ENCODE measurements at regions not wholly inside any gene's neighbourhood (a gene's known extent, or its start where the extent isn't known, plus 50 kb on each side); places are given as distances from the start of the nearest gene placed in this dataset.

- Mint-ChIP-seq H3K27me3 (ENCODE audit: low read depth) (no peaks in the 10 kb centered on the region), H3K4me1 (peaks cover 2% of the 10 kb centered on the region), H3K9me3 (peaks cover 15% of the 10 kb centered on the region), H3K36me3 (no peaks in the 10 kb centered on the region), H3K27ac (no peak overlapping the region), H3K4me3 (no peak overlapping the region)
- no peak for DNase-seq (ENCODE audit: low spot score in 2 of 2, unreplicated experiment in 2 of 2)
- TF ChIP-seq, protein P1, sequence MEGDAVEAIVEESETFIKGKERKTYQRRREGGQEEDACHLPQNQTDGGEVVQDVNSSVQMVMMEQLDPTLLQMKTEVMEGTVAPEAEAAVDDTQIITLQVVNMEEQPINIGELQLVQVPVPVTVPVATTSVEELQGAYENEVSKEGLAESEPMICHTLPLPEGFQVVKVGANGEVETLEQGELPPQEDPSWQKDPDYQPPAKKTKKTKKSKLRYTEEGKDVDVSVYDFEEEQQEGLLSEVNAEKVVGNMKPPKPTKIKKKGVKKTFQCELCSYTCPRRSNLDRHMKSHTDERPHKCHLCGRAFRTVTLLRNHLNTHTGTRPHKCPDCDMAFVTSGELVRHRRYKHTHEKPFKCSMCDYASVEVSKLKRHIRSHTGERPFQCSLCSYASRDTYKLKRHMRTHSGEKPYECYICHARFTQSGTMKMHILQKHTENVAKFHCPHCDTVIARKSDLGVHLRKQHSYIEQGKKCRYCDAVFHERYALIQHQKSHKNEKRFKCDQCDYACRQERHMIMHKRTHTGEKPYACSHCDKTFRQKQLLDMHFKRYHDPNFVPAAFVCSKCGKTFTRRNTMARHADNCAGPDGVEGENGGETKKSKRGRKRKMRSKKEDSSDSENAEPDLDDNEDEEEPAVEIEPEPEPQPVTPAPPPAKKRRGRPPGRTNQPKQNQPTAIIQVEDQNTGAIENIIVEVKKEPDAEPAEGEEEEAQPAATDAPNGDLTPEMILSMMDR (IDR thresholded peaks at IDR 0.05; ENCODE audit: unreplicated experiment) = no peak
Measured at GRCh38 chr4:89368861-89369260, 61.3 kb upstream of the GPRIN3 start.

DNA sequence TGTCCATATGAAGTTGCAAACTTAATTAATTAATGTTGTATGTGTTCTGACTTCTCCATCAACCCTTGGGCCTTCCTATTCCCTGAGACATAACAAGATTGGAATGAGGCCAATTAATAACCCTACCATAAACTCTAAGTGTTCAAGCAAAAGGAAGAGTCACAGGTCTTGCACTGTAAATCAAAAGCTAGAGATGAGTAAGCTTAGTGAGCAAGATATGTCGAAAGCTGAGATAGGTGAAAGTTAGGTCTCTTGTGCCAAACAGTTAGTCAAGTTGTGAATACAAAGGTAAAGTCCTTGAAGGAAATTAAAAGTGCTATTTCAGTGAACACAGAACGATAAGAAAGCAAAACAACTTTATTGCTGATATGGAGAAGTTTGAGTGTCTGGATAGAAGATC is 58.2 kb upstream of the GPRIN3 start:
- Mint-ChIP-seq H3K4me3 (no peak overlapping the region), H3K27me3 (ENCODE audit: low read depth) (no peaks in the 10 kb centered on the region), H3K36me3 (no peaks in the 10 kb centered on the region), H3K27ac (no peak overlapping the region), H3K9me3 (peaks cover 15% of the 10 kb centered on the region), H3K4me1 (peaks cover 4% of the 10 kb centered on the region)
- TF ChIP-seq, protein P1 (IDR thresholded peaks at IDR 0.05; ENCODE audit: unreplicated experiment) = no peak
- DNase-seq (ENCODE audit: low spot score in 2 of 2, unreplicated experiment in 2 of 2) = no peak

- Mint-ChIP-seq H3K4me1 (peaks cover 4% of the 10 kb centered on the region), H3K27me3 (ENCODE audit: low read depth) (no peaks in the 10 kb centered on the region), H3K4me3 (no peak overlapping the region), H3K9me3 (peaks cover 15% of the 10 kb centered on the region), H3K36me3 (no peaks in the 10 kb centered on the region), H3K27ac (no peak overlapping the region)
- TF ChIP-seq, protein P1 (IDR thresholded peaks at IDR 0.05; ENCODE audit: unreplicated experiment) = no peak
- no peak for DNase-seq (ENCODE audit: low spot score in 2 of 2, unreplicated experiment in 2 of 2)
Measured at GRCh38 chr4:89365375-89365774, 57.8 kb upstream of the GPRIN3 start.

DNA sequence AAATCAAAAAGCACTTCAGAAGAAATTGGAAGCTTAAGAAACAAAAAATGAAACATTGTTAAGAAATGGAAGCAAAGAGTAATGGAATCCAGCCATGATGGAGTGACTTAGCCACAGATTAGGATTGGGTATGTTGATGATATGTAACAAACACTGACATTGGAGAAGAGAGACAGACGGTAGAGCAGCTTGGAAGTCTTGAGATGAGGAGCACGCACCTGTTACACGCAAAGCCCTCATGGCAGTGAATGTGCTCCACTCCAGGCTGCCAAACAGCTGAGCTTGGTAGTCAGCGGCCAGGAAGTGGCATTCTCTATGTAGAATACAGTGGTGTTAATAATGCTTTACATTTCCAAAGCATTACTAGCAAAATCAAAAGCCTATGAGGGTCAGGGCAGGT is 56.9 kb upstream of the GPRIN3 start:
- Mint-ChIP-seq H3K36me3 (no peaks in the 10 kb centered on the region), H3K27ac (no peak overlapping the region), H3K4me3 (no peak overlapping the region), H3K27me3 (ENCODE audit: low read depth) (no peaks in the 10 kb centered on the region), H3K9me3 (peaks cover 15% of the 10 kb centered on the region), H3K4me1 (peaks cover 9% of the 10 kb centered on the region)
- TF ChIP-seq, protein P1 (IDR thresholded peaks at IDR 0.05; ENCODE audit: unreplicated experiment) = no peak
- no peak for DNase-seq (ENCODE audit: low spot score in 2 of 2, unreplicated experiment in 2 of 2)

DNA sequence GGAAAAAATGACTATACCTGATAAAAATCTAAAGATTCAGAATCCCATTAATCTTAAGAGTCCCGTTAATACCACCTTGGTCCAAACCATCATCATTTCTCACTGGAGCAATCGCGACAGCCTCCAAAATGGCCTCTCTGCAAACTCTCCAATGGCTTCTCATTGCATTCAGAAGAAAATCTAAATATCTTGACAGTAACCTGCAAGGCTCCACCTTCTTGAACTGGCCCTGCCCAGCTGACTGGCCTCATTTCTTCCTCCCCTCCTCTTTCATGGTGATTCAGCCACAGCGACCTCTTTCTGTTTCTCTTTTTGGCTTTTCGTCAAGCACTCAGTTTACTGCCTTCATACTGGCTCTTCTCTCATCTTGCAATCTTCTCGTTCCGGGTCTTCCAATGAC is 56.2 kb upstream of the GPRIN3 start:
- H3K27me3 Mint-ChIP-seq (ENCODE audit: low read depth) = no peaks in the 10 kb centered on the region
- H3K27ac Mint-ChIP-seq = no peak overlapping the region
- no peak for DNase-seq (ENCODE audit: low spot score in 2 of 2, unreplicated experiment in 2 of 2)
- no peak overlapping the region for H3K4me3 Mint-ChIP-seq
- peaks cover 13% of the 10 kb centered on the region for H3K4me1 Mint-ChIP-seq
- peaks cover 15% of the 10 kb centered on the region for H3K9me3 Mint-ChIP-seq
- TF ChIP-seq, protein P1 (IDR thresholded peaks at IDR 0.05; ENCODE audit: unreplicated experiment) = no peak
- H3K36me3 Mint-ChIP-seq = no peaks in the 10 kb centered on the region

Data from mesothelial cell of epicardium (in vitro differentiated cells).